Fibroblast of gingiva (primary cell): ENCODE measurements at regions not wholly inside any gene's neighbourhood (a gene's known extent, or its start where the extent isn't known, plus 50 kb on each side); places are given as distances from the start of the nearest gene placed in this dataset.

Experiments used
- DNase-seq: peaks from one replicate; pipeline ENCODE4 v3.0.0-alpha.2; 2011; ENCODE audit warnings: low read depth

GRCh38 chr12:13595536-13596443 is 385.6 kb downstream of the GRIN2B start:
- DNase-seq = no peak

DNA sequence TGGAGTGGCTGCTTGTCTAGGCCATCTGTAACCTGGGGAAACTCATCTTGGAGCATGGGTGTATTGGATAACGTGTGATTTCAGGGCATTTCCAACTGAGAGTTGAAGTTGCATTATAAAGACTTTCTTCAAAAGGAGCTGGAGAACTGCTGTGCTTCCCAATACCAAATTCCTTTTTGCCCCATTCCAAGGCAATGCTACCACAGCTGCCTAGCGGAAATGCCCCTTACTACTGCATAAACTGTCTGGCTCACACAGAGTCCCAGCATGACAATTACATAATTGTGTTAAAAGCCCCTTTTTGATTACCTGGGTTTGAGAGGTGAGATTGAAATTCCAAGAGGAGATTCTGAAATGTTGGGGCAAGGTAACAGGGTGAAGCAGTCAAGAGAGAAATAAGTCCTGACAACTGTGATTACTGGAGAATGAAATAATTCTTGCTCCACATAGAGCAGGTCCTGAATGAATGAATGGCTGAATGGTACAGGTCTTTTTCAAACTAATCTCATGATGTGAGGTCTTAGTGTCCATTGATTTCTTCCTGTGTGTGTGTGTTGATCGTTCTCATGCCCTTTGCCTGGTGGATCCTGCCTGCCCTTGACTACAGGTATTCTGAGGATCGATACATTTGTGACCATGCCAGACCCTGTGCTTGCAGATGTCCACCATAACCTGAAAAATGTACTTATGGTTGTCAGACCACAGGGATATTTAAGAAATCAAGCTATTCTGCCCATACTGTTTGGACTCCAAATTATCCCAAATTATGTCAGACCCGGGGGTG is 386.5 kb downstream of the GRIN2B start:
- DNase-seq = no peak

DNA sequence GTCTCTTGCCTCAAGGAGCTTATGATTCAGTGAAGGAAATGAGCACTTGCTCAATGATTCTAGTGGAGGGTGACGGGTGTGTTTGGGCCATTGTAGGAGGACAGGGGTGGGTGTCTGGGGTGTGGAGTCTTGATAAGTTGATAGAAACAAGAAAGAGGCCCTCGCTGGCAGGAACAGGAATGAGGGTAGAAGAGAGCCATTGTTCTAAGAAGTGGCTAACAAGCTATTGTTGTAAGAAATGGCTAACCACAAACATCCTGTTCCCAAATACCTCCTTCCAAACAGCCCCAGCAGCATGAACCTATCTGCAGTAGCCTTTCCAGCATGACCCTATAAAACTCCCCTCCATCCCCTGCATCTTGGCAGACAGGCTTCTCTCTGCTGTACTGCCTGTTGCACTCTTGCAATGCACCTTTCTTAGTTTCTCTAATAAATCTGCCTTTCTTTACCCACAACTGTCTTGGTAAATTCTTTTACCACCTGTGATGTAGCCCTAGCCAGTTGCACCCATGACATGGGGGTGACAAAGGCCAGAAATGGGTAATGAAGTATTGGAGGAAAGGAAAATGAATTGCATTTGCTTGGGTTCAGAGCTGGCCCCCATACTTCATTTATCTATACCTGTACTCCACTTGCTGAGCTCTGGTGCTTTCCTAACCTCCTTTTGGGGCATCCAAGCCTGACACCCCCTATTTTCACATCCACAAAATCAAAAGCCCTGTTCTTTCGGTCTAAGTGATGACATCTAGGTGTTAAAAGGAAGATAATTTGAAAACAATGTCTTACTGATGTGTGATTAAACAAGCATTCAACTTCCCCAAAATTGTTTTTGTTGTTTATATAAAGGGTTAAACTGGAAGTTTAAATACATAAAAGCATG is 389.1 kb downstream of the GRIN2B start:
- DNase-seq = no peak

DNA sequence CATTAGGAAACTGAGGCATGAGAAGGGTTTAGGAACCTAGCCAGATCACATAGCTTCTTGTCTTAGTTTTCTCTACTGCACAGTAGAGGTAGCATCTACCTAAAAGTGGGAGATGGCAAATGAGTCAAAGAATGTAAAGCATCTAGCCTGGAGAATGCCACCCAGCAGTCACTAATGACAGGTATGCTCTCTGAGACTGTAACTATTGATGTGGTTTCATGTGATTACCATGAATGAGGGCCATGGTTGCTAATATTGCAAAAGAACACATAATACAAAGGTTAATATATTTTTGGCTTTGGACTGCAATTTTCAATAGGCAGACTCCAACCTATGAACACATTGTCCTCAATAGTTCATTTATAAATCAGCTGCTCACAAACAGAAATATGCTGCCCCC is 389.9 kb downstream of the GRIN2B start:
- DNase-seq = no peak

DNA sequence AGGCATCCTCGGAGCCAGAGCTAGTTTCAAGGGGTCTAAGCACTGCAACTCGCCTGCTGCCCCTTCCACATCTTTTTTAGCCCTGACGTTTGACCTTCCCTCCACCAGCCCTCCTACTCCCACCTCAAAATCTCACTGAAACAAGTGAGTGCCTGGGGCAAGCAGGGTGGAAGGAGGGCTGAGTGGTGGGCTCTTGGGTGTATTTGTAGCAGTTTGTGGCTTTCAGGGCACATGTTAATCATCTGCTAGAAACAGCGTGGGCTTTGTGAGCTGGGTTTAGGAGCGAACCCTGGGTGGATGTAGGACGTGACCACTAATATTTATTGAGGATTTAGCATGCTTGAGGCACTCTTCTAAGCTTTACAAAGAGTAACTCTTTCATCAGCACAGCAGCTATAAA is 390.3 kb downstream of the GRIN2B start:
- no peak for DNase-seq

DNA sequence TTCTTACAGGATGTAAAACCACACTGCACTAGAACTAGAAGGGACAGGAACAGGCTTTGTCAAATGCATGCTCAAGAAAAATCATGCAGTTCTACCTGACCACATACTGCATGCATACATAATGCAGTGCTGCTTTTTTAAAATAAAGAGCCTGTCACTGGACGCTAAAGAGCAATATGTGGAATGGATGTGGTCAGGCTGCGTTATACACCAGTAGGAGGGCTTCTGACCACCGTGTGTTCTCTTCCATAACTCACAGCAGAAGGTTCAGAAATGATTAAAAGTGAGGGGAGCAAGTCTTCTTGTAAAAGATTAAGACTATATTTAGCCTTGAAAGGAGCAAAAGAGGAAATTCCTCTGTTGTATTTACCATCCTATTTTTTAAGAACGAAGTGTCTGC is 392.0 kb downstream of the EMP1 start:
- DNase-seq = no peak

DNA sequence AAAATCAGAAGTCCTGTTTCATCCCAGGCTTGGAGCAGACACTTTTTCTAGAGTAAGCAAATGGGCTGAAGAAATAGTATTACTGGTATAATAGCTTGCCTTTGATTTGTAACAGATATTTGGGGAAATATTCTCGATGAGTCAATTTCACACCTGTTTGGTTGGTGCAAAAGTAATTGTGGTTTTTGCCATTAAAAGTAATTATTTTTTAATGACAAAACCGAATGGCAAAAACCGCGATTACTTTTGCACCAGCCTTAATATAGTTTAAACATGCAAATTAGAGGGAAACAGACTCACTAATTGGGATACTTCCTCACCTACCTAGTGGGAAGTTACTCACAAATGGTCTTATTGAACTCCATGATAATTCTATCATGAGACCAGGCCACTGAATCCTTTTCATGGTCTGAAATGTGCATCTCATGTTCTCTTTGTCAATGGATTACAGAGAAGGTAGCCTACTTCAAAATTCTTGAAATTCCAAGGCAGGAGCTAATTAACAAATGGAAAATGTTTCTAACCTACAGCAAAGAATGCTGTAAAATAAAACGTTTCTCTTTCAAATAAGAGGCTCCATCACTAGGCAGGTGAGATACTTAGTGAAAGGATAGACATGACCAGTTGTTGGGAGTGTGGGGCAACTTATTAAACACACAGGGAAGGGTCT is 391.3 kb downstream of the EMP1 start:
- no peak for DNase-seq

GRCh38 chr12:13586361-13586760 is 389.8 kb downstream of the EMP1 start:
- no peak for DNase-seq

DNA sequence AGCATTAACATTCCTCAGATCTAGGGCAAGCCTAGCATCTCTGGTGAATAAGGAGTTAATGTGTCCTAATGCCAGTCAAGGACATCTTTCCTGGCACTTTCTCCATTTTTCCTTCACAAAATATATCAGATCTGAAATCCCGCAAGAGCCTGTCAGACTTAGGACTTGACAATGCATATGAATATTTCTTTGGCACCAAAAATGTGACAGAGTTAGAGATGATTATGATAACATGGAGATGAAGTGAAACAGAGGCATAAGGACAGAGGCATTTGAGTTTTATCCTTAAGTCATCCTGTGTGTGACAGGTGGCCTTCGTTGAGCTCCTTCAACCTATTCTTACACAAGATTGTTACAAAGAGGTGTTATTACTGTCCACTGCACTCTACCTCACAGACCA is 388.0 kb downstream of the EMP1 start:
- DNase-seq = no peak

DNA sequence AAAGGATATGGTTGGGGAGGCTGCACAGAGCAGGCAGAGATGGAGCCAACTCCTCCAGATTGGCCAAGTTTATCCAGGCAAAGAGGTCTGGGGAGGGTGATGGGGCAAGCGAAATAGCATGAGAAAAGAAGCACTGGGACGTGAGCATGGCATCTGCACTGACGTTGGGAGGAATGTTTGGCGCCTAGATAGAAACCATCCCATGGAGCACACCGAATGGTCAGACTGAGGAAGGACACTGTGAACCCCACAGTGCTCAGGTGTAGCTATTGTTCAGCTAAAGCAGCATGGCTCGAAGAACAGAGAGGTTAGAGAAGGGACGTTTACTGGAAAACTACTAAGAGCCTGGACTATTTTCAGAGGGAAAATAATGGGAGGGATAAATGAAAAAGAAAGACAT is 387.1 kb downstream of the EMP1 start:
- no peak for DNase-seq

GRCh38 chr12:13582421-13582820 is 385.9 kb downstream of the EMP1 start:
- no peak for DNase-seq

DNA sequence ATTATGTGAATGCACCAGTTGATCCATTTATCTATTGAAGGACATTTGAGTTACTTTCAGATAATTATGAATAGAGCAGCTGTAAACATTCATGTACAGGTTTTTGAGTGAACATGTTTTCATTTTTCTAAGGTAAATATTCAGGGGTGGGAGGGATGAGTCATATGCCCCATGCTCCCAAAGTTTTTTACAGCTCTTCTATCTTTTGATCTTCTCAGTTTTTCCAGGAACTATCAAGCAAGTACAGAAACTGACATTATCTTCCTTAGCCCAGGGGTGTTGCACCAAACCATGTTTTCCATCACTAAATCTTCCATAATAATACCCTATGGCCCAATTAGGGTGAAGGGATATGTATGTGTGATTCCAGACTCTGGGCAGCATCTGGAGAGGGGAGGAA is 384.5 kb downstream of the EMP1 start:
- DNase-seq = no peak

GRCh38 chr12:13580206-13580605 is 383.7 kb downstream of the EMP1 start:
- DNase-seq = no peak

GRCh38 chr12:13576935-13577500 is 380.5 kb downstream of the EMP1 start:
- no peak for DNase-seq

GRCh38 chr12:13573698-13574321 is 377.3 kb downstream of the EMP1 start:
- peak; percentile 49 for DNase-seq

DNA sequence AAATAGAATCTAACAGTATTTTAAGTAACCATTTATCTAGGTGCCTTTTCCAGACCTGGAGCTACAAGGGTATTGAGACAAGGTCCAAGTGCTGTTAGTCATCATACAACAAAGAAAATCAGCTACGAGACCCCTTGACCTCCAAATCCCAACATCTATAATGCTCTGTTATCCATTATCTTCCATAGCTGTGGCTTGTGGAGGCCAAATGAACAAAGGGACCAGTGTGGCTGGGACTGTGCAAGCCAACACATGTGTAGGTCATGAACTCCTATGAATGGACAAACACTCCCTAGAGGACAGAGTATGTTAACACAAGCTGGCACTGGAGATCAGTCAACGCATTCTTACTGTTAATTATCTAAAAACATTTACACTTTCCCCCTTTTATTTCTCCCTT is 374.5 kb downstream of the EMP1 start:
- DNase-seq = no peak

GRCh38 chr12:13570005-13570694 is 373.6 kb downstream of the EMP1 start:
- no peak for DNase-seq

GRCh38 chr12:13566292-13566691 is 369.8 kb downstream of the EMP1 start:
- DNase-seq = no peak

DNA sequence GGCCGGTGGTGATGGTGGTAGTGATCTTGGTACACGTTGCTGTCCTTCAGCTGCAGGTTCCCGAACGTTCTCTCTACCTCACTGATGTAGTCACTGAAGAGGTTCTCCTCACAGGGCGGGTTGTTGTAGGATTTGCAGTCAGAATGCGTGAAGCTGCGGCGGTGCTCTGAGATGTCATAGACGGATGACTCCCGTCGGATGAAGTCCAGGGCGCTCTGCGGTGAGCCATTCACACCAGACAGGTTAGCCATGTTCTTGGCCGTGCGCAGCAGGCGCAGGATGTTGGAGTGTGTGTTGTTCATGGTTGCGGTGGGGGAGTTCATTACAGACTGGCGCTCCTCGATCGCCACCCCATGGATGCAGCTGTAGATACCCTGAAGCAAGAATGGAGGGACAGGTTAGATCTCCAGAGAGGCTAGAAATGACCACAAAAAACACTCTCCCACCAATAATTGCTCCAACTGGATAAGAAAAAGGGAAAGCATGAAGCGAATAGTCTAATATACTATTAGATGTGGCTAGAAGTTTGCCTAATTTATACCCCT is 367.8 kb downstream of the EMP1 start:
- no peak for DNase-seq

- no peak for DNase-seq
These were observed 367.2 kb downstream of the EMP1 start for GRCh38 chr12:13563743-13564125.
